ENCODE measurements at regions not wholly inside any gene's neighbourhood (a gene's known extent, or its start where the extent isn't known, plus 50 kb on each side); places are given as distances from the start of the nearest gene placed in this dataset.

- no peak for DNase-seq
- no peaks in the 10 kb centered on the region for H3K36me3 ChIP-seq
- TF ChIP-seq CTCF (IDR thresholded peaks at IDR 0.05; ENCODE audit: low read depth, low read length): no peak
- H3K27me3 ChIP-seq (ENCODE audit: insufficient read depth, low read depth, severe bottlenecking): no peaks in the 10 kb centered on the region
- H3K4me3 ChIP-seq (ENCODE audit: low read depth, low read length): no peak overlapping the region
- no peaks in the 10 kb centered on the region for H3K9me3 ChIP-seq (ENCODE audit: severe bottlenecking)
- no peak overlapping the region for H3K27ac ChIP-seq
These were observed 425.8 kb upstream of the CAMK1G start for GRCh38 chr1:209157546-209158249.

DNA sequence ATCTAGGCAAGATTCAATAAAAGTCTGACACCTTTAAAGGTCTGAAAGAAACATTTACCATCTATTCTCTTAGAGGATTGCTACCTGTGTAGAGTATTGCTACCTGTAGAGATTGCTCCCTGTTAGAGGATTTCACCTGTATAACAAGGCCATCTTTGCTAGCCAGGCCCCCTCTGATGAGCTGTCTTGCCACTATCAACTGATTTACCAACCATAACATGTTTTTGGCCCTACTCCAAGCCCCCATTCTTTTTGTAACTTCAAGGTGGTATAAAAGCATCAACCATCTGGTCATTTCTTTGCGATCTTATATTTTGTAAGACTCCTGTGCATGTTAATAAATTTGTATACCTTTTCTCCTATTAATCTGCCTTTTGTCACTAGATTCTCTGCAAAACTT, 424.7 kb upstream of the CAMK1G start:
- Histone ChIP-seq H3K9me3 (ENCODE audit: severe bottlenecking) (no peaks in the 10 kb centered on the region), H3K36me3 (no peaks in the 10 kb centered on the region), H3K27ac (no peak overlapping the region), H3K27me3 (ENCODE audit: insufficient read depth, low read depth, severe bottlenecking) (no peaks in the 10 kb centered on the region), H3K4me3 (ENCODE audit: low read depth, low read length) (no peak overlapping the region)
- no peak for DNase-seq
- TF ChIP-seq CTCF (IDR thresholded peaks at IDR 0.05; ENCODE audit: low read depth, low read length): no peak

GRCh38 chr1:209160230-209160629, 423.3 kb upstream of the CAMK1G start:
- no peak for DNase-seq
- no peak overlapping the region for H3K27ac ChIP-seq
- no peak for TF ChIP-seq CTCF (IDR thresholded peaks at IDR 0.05; ENCODE audit: low read depth, low read length)
- no peaks in the 10 kb centered on the region for H3K27me3 ChIP-seq (ENCODE audit: insufficient read depth, low read depth, severe bottlenecking)
- H3K36me3 ChIP-seq: no peaks in the 10 kb centered on the region
- H3K4me3 ChIP-seq (ENCODE audit: low read depth, low read length): no peak overlapping the region
- no peaks in the 10 kb centered on the region for H3K9me3 ChIP-seq (ENCODE audit: severe bottlenecking)

GRCh38 chr1:209162651-209163050, 420.9 kb upstream of the CAMK1G start:
- no peak for DNase-seq
- Histone ChIP-seq H3K9me3 (ENCODE audit: severe bottlenecking) (no peaks in the 10 kb centered on the region), H3K27ac (no peak overlapping the region), H3K36me3 (no peaks in the 10 kb centered on the region), H3K27me3 (ENCODE audit: insufficient read depth, low read depth, severe bottlenecking) (no peaks in the 10 kb centered on the region), H3K4me3 (ENCODE audit: low read depth, low read length) (no peak overlapping the region)
- no peak for TF ChIP-seq CTCF (IDR thresholded peaks at IDR 0.05; ENCODE audit: low read depth, low read length)

DNA sequence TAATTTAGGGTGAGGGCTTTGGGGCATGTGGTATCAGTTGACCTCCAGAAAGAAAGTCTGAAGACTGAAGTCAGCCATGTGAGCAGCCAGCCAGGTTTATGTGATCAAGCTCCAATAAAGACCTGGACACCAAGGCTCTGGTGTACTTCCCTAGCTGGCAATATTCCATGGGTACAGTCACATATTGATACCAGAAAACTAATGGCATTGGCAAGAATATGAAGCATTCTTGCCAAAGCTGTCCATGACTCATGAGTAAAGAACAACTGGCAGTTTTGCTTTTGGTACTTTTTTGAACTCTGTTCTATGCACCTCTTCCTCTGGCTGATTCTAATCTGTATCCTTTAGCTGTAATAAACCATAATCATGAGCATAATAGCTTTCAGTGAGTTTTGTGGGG, 415.3 kb upstream of the CAMK1G start:
- Histone ChIP-seq H3K9me3 (ENCODE audit: severe bottlenecking) (no peaks in the 10 kb centered on the region), H3K36me3 (no peaks in the 10 kb centered on the region), H3K27ac (no peak overlapping the region), H3K27me3 (ENCODE audit: insufficient read depth, low read depth, severe bottlenecking) (no peaks in the 10 kb centered on the region), H3K4me3 (ENCODE audit: low read depth, low read length) (no peak overlapping the region)
- DNase-seq: no peak
- no peak for TF ChIP-seq CTCF (IDR thresholded peaks at IDR 0.05; ENCODE audit: low read depth, low read length)

- Histone ChIP-seq H3K27ac (no peak overlapping the region), H3K27me3 (ENCODE audit: insufficient read depth, low read depth, severe bottlenecking) (no peaks in the 10 kb centered on the region), H3K9me3 (ENCODE audit: severe bottlenecking) (no peaks in the 10 kb centered on the region), H3K4me3 (ENCODE audit: low read depth, low read length) (no peak overlapping the region), H3K36me3 (no peaks in the 10 kb centered on the region)
- TF ChIP-seq CTCF (IDR thresholded peaks at IDR 0.05; ENCODE audit: low read depth, low read length): no peak
- no peak for DNase-seq
These were observed 412.4 kb upstream of the CAMK1G start for GRCh38 chr1:209171151-209171550.

Measured in WERI-Rb-1 (cell line).